ENCODE measurements at regions not wholly inside any gene's neighbourhood (a gene's known extent, or its start where the extent isn't known, plus 50 kb on each side); places are given as distances from the start of the nearest gene placed in this dataset.

GRCh38 chr3:95460274-95460673 is 1354.1 kb upstream of the EPHA6 start:
- 16% methylated on average over 2 of the region's 2 CpGs for WGBS, 2 donors
- DNase-seq (peak in 1 of 2 donors; percentile 21), ATAC-seq (peak; percentile 58 to 97 (median 88))
- peak overlapping the region in 6 of 10 donors; percentile 8 to 59 (median 40) for H3K27ac ChIP-seq
- peaks cover 0 to 16% (median 0%) of the 10 kb centered on the region in 9 donors for H3K4me1 ChIP-seq
- TF ChIP-seq CTCF (IDR thresholded peaks at IDR 0.05) = no peak
- intact Hi-C loops (cut with DNase I) = no loop called here
- H3K36me3 ChIP-seq = no peaks in the 10 kb centered on the region
- H3K9me3 ChIP-seq = no peaks in the 10 kb centered on the region
- H3K27me3 ChIP-seq = no peaks in the 10 kb centered on the region
- peak overlapping the region in 2 of 10 donors; percentile 5 for H3K4me3 ChIP-seq

GRCh38 chr3:95462161-95462560 is 1352.2 kb upstream of the EPHA6 start:
- Histone ChIP-seq H3K36me3 (no peaks in the 10 kb centered on the region), H3K9me3 (no peaks in the 10 kb centered on the region), H3K27ac (no peak overlapping the region), H3K4me1 (peaks cover 0 to 16% (median 0%) of the 10 kb centered on the region in 9 donors), H3K27me3 (no peaks in the 10 kb centered on the region), H3K4me3 (no peak overlapping the region)
- ATAC-seq (no peak), DNase-seq (no peak)
- WGBS, 2 donors = 82 to 92% methylated on average over 5 of the region's 5 CpGs
- no peak for TF ChIP-seq CTCF (IDR thresholded peaks at IDR 0.05)
- intact Hi-C loops (cut with DNase I) = no loop called here

- no peak overlapping the region for H3K27ac ChIP-seq
- H3K9me3 ChIP-seq = no peaks in the 10 kb centered on the region
- intact Hi-C loops (cut with DNase I) = no loop called here
- peaks cover 0 to 15% (median 0%) of the 10 kb centered on the region in 9 donors for H3K4me1 ChIP-seq
- H3K4me3 ChIP-seq = no peak overlapping the region
- TF ChIP-seq CTCF (IDR thresholded peaks at IDR 0.05) = no peak
- ATAC-seq (no peak), DNase-seq (no peak)
- 28 to 46% methylated on average over 1 of the region's 1 CpG for WGBS, 2 donors
- no peaks in the 10 kb centered on the region for H3K36me3 ChIP-seq
- H3K27me3 ChIP-seq = no peaks in the 10 kb centered on the region
These were observed 1350.0 kb upstream of the EPHA6 start for GRCh38 chr3:95464346-95464745.

GRCh38 chr3:95468331-95468730 is 1346.1 kb upstream of the EPHA6 start:
- TF ChIP-seq CTCF (IDR thresholded peaks at IDR 0.05) = no peak
- Histone ChIP-seq H3K27ac (no peak overlapping the region), H3K4me1 (no peaks in the 10 kb centered on the region), H3K27me3 (no peaks in the 10 kb centered on the region), H3K9me3 (no peaks in the 10 kb centered on the region), H3K4me3 (no peak overlapping the region), H3K36me3 (no peaks in the 10 kb centered on the region)
- ATAC-seq = no peak
- intact Hi-C loops (cut with DNase I) = no loop called here
- 71 to 83% methylated on average over 2 of the region's 2 CpGs for WGBS, 2 donors
- DNase-seq = no peak

Data from heart right ventricle (tissue), 16 donors.